Fibroblast of lung (primary cell): ENCODE measurements at regions not wholly inside any gene's neighbourhood (a gene's known extent, or its start where the extent isn't known, plus 50 kb on each side); places are given as distances from the start of the nearest gene placed in this dataset.

Experiments
- CTCF ChIP-seq, 2 donors: IDR thresholded peaks in 1 of 2; conservative IDR thresholded peaks in 1 of 2; 1 replicate in 1 of 2; 2 replicates in 1 of 2; pipeline ENCODE4 v1.5.1; 2011 to 2012; ENCODE audit warnings: low read length in 2 of 2, control low read depth in 1 of 2, inconsistent platforms in 1 of 2, low read depth in 1 of 2, mild to moderate bottlenecking in 1 of 2
- EZH2 ChIP-seq: IDR thresholded peaks from 2 replicates; pipeline ENCODE4 v1.5.1; 2012; ENCODE audit warnings: low read length, control low read depth, mild to moderate bottlenecking; ENCODE audit errors: missing control alignments

- TF ChIP-seq CTCF (conservative IDR thresholded peaks at IDR 0.05 in 1 of 2, IDR thresholded peaks at IDR 0.05 in 1 of 2; ENCODE audit: low read depth in 1 of 2, low read length in 2 of 2), result no peak
- TF ChIP-seq EZH2, result no peak
These were observed 74.9 kb upstream of the NRBF2 start for GRCh38 chr10:63058236-63058635.
